ENCODE measurements at regions not wholly inside any gene's neighbourhood (a gene's known extent, or its start where the extent isn't known, plus 50 kb on each side); places are given as distances from the start of the nearest gene placed in this dataset.

GRCh38 chr2:19158211-19158610 is 200.2 kb downstream of the OSR1 start:
- no peak for DNase-seq (ENCODE audit: low spot score)
- in situ Hi-C loops (cut with HindIII; ENCODE audit: low sequenced_read_pairs) = no loop called here

DNA sequence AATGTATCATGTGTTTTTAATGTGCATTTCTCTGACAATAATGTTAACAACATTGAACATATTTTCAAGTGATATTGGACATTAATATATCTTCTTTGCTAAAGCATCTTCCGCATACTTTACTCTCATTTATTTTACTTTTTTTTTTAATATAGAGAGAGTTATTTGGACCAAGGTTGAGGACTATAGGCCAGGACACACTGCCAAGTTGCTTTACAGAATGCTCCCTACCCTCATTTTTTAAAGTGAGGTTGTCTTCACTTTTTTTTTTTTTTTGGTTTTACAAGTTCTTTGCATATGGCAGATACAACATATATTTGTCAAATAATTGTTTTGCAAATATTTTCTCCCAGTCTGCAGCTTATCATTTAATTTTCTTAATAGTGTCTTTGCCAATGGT is 201.8 kb downstream of the OSR1 start:
- DNase-seq (ENCODE audit: low spot score) = no peak
- in situ Hi-C loops (cut with HindIII; ENCODE audit: low sequenced_read_pairs) = no loop called here

DNA sequence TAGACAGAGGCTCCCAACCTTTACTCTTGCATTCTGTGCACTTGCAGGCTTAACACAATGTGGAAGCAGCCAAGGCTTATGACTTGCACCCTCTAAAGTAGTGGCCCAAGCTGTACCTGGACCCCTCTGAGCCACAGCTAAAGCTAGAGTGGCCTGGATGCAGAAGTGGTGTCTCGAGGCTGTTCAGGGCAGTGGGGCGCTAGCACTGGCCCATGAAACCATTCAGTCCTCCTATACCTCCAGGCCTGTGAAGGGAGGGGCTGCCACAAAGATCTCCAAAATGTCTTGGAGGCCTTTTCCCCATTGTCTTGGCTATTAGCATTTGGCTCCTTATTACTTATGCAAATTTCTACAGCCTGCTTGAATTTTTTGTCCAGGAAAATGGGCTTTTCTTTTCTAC is 207.7 kb downstream of the OSR1 start:
- in situ Hi-C loops (cut with HindIII; ENCODE audit: low sequenced_read_pairs) = no loop called here
- no peak for DNase-seq (ENCODE audit: low spot score)

DNA sequence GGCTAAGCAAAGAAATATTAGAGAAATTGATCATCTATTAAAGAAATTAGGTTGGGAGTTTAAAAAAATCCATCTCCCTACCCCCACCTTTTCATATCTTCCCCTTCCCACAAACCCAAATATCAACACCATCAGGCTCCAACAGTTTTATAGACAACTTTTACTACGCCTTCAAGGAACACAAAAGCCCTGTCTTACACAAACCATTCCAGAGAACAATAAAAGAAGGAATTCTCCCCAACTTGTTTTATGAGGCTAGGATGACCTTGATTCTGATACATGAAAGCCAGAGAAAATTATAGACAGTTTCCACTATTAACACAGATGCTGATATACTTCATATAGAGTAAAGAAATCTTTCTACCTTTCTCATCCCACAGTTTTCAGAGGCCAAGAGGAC is 211.6 kb downstream of the OSR1 start:
- DNase-seq (ENCODE audit: low spot score) = no peak
- in situ Hi-C loops (cut with HindIII; ENCODE audit: low sequenced_read_pairs) = no loop called here

DNA sequence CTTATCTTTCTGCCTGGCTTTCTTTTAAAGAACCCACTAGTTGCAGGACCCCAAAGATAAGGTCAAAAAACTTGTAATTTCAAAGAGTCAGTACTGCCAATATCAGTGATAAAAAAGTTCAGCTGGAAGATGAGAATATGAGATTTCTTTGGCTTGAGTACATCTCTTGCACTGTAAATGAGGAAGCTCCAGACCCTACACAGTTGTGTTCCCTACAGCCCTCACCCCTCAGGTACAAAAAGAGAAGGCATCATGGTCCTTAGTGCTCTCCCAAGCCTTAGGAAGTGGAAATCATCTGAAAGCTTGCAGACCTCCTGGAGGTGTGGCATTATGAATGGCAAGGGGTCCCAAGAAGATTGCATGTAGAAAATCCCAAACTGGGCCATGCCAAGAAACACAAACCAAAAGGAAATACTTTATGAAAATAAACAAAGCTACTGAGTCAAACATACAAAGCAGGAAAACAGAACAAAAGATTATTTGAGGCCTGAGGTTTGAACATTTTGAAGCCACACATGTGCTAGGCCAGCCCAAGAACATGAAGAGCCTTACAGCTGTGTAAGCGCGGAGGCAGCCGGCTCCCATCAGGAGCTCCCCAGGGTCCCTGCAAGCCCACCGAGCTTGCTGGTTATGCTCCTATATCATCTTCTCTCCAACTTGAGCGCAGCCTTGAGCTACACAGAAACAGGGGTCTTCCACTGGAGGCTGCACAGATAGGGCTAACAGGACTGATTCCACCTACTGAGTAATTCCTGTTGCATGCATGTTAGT is 217.0 kb downstream of the OSR1 start:
- in situ Hi-C loops (cut with HindIII; ENCODE audit: low sequenced_read_pairs) = no loop called here
- no peak for DNase-seq (ENCODE audit: low spot score)

DNA sequence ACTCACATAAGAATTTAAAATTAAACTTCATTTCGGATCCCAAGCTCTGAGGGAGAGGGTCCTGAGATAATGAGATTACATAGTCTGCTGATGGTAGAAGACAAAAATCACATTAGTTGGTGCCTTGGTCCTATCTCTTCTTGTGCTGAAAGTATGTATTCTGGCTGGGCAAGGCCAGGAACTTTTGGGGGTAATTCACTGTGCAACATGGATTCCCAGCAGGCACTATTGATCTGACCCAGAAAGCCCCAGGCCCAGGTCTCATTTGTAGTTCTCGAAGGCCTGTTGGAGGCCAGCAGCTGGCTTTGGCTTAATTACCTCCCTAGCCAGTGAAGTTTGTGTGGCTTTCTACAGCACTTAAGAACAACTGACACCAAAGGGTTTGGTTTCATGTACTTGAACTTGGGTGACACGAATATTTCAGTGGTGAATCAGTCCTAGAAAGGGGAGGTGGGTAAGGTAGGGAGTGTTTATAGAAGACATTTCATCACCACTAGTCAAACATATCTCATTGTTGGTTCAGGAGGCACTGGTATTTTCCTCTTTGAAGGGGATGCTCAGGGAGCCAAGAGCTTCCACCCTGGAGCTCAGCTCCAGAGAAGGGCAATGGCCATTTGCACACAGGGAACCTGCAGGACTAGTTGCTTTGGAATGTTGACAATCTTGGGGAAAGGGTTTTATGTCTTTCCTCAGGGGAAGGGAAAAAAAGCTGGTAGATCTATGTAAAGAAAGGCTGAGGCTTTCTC is 217.8 kb downstream of the OSR1 start:
- no peak for DNase-seq (ENCODE audit: low spot score)
- in situ Hi-C loops (cut with HindIII; ENCODE audit: low sequenced_read_pairs) = no loop called here

- in situ Hi-C loops (cut with HindIII; ENCODE audit: low sequenced_read_pairs) = no loop called here
- no peak for DNase-seq (ENCODE audit: low spot score)
Measured at GRCh38 chr2:19139386-19139785, 219.0 kb downstream of the OSR1 start.

- in situ Hi-C loops (cut with HindIII; ENCODE audit: low sequenced_read_pairs) = no loop called here
- DNase-seq (ENCODE audit: low spot score) = no peak
Measured at GRCh38 chr2:19138264-19138825, 220.1 kb downstream of the OSR1 start.

GRCh38 chr2:19137433-19137832 is 221.0 kb downstream of the OSR1 start:
- in situ Hi-C loops (cut with HindIII; ENCODE audit: low sequenced_read_pairs) = no loop called here
- no peak for DNase-seq (ENCODE audit: low spot score)

DNA sequence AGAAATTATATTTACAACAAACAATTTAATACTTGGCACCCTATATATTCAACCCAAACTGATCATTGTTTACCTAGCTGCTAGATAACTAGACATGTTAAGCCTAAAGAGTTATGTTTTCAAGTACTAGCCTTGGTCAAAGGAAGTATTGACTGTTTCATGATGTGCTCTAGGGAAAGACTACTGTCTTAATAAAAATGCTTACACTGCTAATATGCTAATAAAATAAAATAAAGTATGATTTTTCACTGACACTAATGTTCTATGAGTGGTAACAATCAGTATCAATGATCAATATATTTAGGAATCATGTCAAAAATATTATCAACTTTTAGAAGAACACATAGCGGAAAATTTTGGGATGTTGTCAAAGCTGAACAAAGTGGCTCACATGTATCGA is 225.5 kb downstream of the OSR1 start:
- in situ Hi-C loops (cut with HindIII; ENCODE audit: low sequenced_read_pairs) = no loop called here
- no peak for DNase-seq (ENCODE audit: low spot score)

GRCh38 chr2:19131871-19132270 is 226.6 kb downstream of the OSR1 start:
- in situ Hi-C loops (cut with HindIII; ENCODE audit: low sequenced_read_pairs) = no loop called here
- DNase-seq (ENCODE audit: low spot score) = no peak

GRCh38 chr2:19128148-19128547 is 230.3 kb downstream of the OSR1 start:
- DNase-seq (ENCODE audit: low spot score) = no peak
- in situ Hi-C loops (cut with HindIII; ENCODE audit: low sequenced_read_pairs) = no loop called here

- in situ Hi-C loops (cut with HindIII; ENCODE audit: low sequenced_read_pairs) = no loop called here
- DNase-seq (ENCODE audit: low spot score) = no peak
Measured at GRCh38 chr2:19127616-19128015, 230.8 kb downstream of the OSR1 start.

DNA sequence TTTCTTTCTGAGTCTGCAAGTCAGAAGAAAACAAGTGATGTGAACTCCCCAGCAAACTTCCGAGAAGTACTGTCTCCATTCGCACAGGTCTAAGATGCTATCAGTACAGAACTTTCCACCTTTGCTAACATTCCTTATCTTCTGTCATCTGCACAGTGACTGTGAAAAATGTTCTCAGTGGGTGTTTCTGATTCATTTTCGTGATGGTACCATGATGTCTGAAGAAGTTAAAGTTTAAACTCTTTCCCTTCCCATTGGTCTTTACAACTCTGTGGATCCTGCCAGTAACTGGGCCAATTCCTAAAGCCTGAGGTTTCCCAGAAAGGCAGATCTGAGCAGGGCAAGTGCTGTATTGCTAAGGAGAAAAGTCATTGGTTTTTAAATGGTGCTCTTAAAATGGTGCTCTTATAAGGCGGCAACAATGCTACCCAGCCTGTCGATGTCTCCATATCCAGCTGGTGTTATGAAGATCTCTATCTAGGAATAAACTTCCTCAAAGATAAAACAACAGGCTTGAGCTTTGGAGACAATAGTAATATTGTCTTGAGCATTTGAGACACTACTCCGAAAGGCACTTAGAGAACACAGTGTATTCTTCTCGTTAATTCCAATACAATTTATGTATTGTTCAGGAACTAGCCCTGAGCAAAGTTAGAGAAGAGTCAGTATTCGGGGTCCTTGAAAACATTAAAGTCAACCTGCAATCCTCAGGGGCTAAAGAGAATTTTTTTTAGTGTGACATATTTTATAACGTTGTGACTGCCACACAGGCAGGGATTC is 232.3 kb downstream of the OSR1 start:
- in situ Hi-C loops (cut with HindIII; ENCODE audit: low sequenced_read_pairs) = no loop called here
- no peak for DNase-seq (ENCODE audit: low spot score)

DNA sequence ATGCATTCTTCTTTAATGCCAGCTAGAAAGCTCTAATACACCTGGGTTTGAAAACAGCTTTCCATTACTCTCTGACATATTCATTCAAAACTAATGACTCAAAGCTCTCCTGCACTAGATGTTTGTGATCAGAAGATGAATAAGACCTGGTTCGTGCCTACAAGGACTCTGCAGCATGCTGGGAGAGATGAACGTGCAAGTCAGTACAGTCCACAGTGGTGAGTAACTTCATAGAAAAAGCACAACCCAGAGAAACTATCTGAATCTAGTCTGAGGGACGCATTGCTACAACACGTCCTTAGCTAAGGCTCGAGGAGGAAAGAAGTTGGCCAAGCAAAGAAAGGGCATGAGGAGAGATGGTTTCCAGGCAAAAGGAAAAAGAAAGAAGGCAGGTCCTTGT is 234.3 kb downstream of the OSR1 start:
- DNase-seq (ENCODE audit: low spot score) = no peak
- in situ Hi-C loops (cut with HindIII; ENCODE audit: low sequenced_read_pairs) = no loop called here

GRCh38 chr2:19123556-19123955 is 234.9 kb downstream of the OSR1 start:
- in situ Hi-C loops (cut with HindIII; ENCODE audit: low sequenced_read_pairs) = no loop called here
- peak; percentile 63 for DNase-seq (ENCODE audit: low spot score)

- no peak for DNase-seq (ENCODE audit: low spot score)
- in situ Hi-C loops (cut with HindIII; ENCODE audit: low sequenced_read_pairs) = no loop called here
Measured at GRCh38 chr2:19122220-19122619, 236.2 kb downstream of the OSR1 start.

DNA sequence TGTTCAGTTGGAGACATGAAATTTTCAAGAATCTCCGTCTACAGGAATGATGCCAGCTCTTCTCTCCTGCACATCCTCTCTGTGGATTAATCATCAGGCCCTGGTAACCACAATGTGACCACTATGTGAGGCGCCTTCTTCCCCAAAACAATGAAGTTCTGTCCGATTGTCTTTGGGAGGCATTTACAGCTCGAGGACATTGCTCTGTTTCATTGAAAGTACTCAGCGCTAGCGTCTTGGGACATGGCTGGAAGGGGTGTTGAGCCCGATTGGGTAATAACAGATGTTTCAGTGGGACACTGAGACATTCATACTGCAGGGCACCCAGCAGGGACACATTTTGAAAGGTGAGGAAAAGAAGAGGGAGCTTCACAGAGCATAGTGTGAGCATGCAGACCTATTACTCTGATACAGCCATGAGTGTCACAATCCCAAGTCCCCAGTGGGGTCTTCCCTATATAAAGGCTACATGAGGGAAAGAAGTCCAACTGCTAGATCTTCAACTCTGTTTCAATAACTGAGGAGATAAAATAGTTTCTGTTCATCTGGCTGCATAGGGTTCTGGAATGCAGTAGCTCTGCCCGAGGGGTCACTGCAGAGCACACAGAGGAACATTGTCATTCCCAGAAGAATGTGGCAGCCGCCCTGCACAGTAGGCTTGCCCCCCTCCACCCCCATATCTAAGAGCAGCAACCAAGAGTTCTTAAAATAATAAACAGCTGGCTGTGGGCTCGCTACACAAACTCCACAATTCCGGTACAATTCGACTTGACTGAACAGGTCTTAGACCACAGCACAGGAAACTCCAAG is 237.3 kb downstream of the OSR1 start:
- DNase-seq (ENCODE audit: low spot score) = no peak
- in situ Hi-C loops (cut with HindIII; ENCODE audit: low sequenced_read_pairs) = no loop called here

DNA sequence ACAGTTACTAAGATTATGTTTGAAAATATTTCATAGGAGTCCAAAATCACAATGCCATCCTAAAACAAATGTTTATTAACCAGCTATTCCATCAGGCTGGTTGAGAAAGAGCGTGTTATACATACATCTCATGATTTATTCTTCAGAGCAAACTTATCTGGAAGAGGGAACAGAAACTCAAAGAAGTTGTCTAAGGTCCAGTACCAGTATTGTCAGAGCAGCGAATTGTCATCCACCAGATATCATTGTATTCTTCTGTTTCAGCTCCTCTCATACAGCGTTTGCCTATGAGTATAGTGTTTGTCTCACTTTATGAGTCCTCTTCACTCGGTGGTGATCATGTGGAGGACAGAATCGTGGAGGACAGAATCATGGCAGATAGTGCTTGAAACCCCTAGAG is 238.2 kb downstream of the OSR1 start:
- no peak for DNase-seq (ENCODE audit: low spot score)
- in situ Hi-C loops (cut with HindIII; ENCODE audit: low sequenced_read_pairs) = no loop called here
